ENCODE measurements at regions not wholly inside any gene's neighbourhood (a gene's known extent, or its start where the extent isn't known, plus 50 kb on each side); places are given as distances from the start of the nearest gene placed in this dataset.

- TF ChIP-seq RFX5 (IDR thresholded peaks at IDR 0.05), result no peak
- TF ChIP-seq NR3C1 (IDR thresholded peaks at IDR 0.05), result no peak
- no peak for TF ChIP-seq MAX (IDR thresholded peaks at IDR 0.05)
- no peak for TF ChIP-seq CTCF (IDR thresholded peaks at IDR 0.05)
- TF ChIP-seq POLR2AphosphoS2 (conservative IDR thresholded peaks at IDR 0.05; ENCODE audit: low read length), result no peak
- no peak for TF ChIP-seq POLR2A (IDR thresholded peaks at IDR 0.05; ENCODE audit: low read length)
- TF ChIP-seq RNF2 (IDR thresholded peaks at IDR 0.05; ENCODE audit: borderline replicate concordance, low read depth), result no peak
- TF ChIP-seq KDM1A (IDR thresholded peaks at IDR 0.05; ENCODE audit: low read depth), result no peak
- no peak for TF ChIP-seq CHD4 (IDR thresholded peaks at IDR 0.05; ENCODE audit: borderline replicate concordance)
- no peak for TF ChIP-seq CBX2 (IDR thresholded peaks at IDR 0.05; ENCODE audit: borderline replicate concordance, low read depth)
- no peak for TF ChIP-seq RCOR1 (IDR thresholded peaks at IDR 0.05; ENCODE audit: low read depth, low read length)
- TF ChIP-seq HOXB5 (CRISPR knock-in tag; IDR thresholded peaks at IDR 0.05), result no peak
- TF ChIP-seq ESRRA (IDR thresholded peaks at IDR 0.05; ENCODE audit: borderline replicate concordance, low read length), result no peak
- no peak for TF ChIP-seq RAD21 (conservative IDR thresholded peaks at IDR 0.05 in 1 of 2, IDR thresholded peaks at IDR 0.05 in 1 of 2)
These were observed 56.8 kb upstream of the WDR11 start for GRCh38 chr10:120794390-120794789.
